ENCODE measurements at regions not wholly inside any gene's neighbourhood (a gene's known extent, or its start where the extent isn't known, plus 50 kb on each side); places are given as distances from the start of the nearest gene placed in this dataset.

GRCh38 chr5:144972317-144972716, 801.6 kb downstream of the KCTD16 start:
- no peak for DNase-seq (ENCODE audit: low read depth)
- TF ChIP-seq, protein P1, sequence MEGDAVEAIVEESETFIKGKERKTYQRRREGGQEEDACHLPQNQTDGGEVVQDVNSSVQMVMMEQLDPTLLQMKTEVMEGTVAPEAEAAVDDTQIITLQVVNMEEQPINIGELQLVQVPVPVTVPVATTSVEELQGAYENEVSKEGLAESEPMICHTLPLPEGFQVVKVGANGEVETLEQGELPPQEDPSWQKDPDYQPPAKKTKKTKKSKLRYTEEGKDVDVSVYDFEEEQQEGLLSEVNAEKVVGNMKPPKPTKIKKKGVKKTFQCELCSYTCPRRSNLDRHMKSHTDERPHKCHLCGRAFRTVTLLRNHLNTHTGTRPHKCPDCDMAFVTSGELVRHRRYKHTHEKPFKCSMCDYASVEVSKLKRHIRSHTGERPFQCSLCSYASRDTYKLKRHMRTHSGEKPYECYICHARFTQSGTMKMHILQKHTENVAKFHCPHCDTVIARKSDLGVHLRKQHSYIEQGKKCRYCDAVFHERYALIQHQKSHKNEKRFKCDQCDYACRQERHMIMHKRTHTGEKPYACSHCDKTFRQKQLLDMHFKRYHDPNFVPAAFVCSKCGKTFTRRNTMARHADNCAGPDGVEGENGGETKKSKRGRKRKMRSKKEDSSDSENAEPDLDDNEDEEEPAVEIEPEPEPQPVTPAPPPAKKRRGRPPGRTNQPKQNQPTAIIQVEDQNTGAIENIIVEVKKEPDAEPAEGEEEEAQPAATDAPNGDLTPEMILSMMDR (IDR thresholded peaks at IDR 0.05; ENCODE audit: insufficient read depth, low read depth, low read length, missing control alignments), result no peak
- no peak overlapping the region for H3K4me3 ChIP-seq (ENCODE audit: low read depth, low read length)

DNA sequence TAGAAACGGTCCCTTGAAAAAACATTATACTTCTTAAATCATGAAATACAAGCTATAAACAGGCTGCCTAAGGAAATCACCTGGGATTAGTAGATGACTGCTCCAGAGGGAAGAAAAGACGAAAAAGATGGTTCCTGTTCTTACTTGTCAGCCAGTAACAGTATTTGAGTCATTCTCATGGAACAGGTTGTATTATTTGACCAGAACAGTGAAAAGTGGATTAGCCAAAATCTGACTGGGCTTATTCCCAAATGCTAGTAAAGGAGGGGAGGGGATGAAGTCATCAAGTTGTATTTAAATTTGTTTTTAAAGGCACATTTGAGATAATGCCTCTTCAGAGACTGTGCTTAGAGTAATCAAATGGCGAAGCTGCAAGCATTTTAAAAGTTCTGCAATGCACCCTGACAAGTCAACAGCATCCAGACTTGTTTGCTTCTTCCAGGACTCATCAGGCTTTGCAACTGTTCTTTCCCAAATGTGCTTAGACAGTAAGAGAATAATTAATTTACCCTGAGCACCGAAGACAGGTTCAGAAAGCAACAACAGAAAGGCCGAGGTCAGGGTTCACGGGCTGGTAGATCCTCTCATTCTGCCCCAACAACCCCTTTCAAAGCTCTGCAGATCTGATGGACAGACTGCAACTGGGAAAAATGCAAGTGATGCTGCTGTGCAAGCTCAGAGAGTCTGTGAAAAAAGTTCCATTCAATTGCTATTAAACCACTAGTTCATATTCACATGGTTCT, 800.6 kb downstream of the KCTD16 start:
- no peak for DNase-seq (ENCODE audit: low read depth)
- TF ChIP-seq, protein P1 (IDR thresholded peaks at IDR 0.05; ENCODE audit: insufficient read depth, low read depth, low read length, missing control alignments), result no peak

DNA sequence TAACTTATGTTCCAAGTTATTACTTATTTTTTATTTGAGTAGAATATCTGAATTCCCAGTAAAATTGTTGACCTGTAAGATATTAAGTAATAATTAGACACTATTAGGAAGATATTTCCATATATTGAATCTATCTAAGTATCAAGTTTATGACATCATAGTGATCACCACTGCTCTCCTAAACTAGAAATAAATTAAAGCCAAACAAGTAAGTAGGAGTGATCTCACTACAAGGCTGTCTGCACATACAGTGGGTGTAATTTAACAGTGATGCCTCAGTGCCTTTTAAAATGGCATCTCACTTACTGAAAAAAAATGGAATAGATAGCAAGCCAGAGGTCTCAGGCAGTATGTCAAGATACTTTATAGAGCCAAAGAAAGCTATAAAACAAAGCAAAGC, 789.6 kb downstream of the KCTD16 start:
- TF ChIP-seq, protein P1 (IDR thresholded peaks at IDR 0.05; ENCODE audit: insufficient read depth, low read depth, low read length, missing control alignments), result no peak
- no peak overlapping the region for H3K4me3 ChIP-seq (ENCODE audit: low read depth, low read length)
- DNase-seq (ENCODE audit: low read depth), result no peak

More for the DNA sequence above, 800.6 kb downstream of the KCTD16 start:
- H3K4me3 ChIP-seq (ENCODE audit: low read depth, low read length), result no peak overlapping the region

DNA sequence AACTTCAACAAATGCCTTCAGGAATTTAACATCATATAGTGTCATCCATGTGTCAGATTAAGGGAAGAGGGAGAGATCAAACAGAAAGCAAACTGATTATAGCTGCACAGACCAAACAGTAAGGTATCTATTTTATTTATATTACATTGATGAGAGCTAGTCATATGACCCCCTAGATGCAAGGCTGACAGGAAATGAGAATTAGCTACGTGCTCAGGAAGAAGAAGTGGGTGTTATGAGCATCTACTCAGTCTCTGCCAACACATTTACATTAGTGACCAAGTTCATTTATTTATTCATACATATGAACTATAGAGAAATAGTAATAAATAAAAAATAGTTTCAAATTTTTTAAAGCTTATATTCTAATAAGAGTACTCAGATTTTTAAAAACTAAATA, 787.3 kb downstream of the KCTD16 start:
- no peak overlapping the region for H3K4me3 ChIP-seq (ENCODE audit: low read depth, low read length)
- TF ChIP-seq, protein P1 (IDR thresholded peaks at IDR 0.05; ENCODE audit: insufficient read depth, low read depth, low read length, missing control alignments), result no peak
- no peak for DNase-seq (ENCODE audit: low read depth)

DNA sequence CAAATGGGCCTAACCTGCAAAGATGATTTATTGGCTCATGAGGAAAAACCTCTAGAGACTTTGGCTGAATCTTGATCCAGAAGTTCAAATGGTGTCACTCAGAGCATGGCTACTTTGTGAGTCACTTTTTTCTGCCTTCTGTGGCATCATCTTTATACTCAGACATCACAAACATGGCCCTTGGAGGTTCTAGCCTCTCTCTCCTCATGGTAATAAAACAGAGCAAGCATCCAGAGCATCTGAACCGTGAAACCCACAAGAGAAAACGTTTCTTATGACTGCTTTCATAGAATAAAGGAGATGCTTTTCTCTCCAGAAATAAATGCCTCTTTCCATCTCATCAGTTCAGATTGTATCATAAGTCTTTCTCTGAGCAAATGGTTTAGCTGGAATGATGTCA, 780.3 kb downstream of the KCTD16 start:
- no peak for DNase-seq (ENCODE audit: low read depth)
- TF ChIP-seq, protein P1 (IDR thresholded peaks at IDR 0.05; ENCODE audit: insufficient read depth, low read depth, low read length, missing control alignments), result no peak
- no peak overlapping the region for H3K4me3 ChIP-seq (ENCODE audit: low read depth, low read length)

DNA sequence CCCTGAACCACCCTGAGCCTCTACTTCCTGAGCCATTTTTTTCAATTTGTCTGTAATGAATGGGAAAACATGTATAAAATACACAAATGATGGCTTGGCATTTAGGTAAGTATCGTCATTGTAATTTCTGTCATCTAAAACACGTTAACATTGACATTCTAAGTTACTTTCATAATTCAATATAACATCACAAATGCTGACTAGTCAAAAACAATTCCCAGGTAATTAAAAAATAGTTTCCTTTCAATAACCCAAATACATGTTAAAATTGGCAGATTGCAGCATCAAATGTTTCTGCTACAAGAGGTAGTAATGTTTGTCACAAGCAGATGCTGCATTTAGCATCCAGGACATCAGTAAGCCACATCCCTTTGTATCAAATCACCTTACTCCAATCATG, 776.4 kb downstream of the KCTD16 start:
- TF ChIP-seq, protein P1 (IDR thresholded peaks at IDR 0.05; ENCODE audit: insufficient read depth, low read depth, low read length, missing control alignments), result no peak
- no peak overlapping the region for H3K4me3 ChIP-seq (ENCODE audit: low read depth, low read length)
- no peak for DNase-seq (ENCODE audit: low read depth)

DNA sequence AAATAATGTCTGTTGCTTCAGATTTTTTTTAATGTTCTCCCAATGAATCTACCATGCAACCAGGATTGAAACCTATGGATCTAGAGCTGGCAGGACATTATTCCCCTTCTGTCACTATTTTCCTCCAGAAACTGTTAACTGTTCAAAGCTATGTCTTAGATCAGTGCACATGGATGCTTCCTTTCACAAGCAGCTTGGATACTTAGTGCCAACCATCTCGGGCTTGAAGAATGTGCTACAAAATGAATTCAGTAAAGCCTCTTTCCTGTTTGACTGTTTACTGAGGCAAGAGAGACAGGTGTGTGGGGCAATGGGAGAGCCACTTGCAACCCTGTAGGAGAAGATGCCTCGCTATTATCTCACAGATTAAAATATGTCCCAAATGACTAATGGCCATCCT, 774.8 kb downstream of the KCTD16 start:
- TF ChIP-seq, protein P1 (IDR thresholded peaks at IDR 0.05; ENCODE audit: insufficient read depth, low read depth, low read length, missing control alignments), result no peak
- DNase-seq (ENCODE audit: low read depth), result no peak
- no peak overlapping the region for H3K4me3 ChIP-seq (ENCODE audit: low read depth, low read length)
